ENCODE measurements at regions not wholly inside any gene's neighbourhood (a gene's known extent, or its start where the extent isn't known, plus 50 kb on each side); places are given as distances from the start of the nearest gene placed in this dataset.
"Not testable (repeated sequence)": the region's sequence is repeated elsewhere in the genome, so short reads cannot be mapped to it uniquely, and the experiment has no call there.

GRCh38 chr11:90590286-90590685 lies 367.4 kb upstream of the CHORDC1 start:
- Histone ChIP-seq H3K4me1 (ENCODE audit: low read length) (0 out of 2 replicates have a peak, but pooled peaks cover 3% of the 10 kb centered on the region), H3K27me3 (ENCODE audit: low read depth, low read length) (no peaks in the 10 kb centered on the region), H3K27ac (ENCODE audit: low read length) (no peak overlapping the region), H3K4me2 (ENCODE audit: low read length) (no peak overlapping the region), H3K9me3 (ENCODE audit: insufficient read depth, low read length) (no peaks in the 10 kb centered on the region), H3K79me2 (ENCODE audit: low read length) (no peaks in the 10 kb centered on the region), H2AFZ (ENCODE audit: low read depth, low read length) (no peak overlapping the region), H3K36me3 (replicated peaks; ENCODE audit: low read depth, low read length) (no peaks in the 10 kb centered on the region), H3K9ac (ENCODE audit: low read length) (no peak overlapping the region), H4K20me1 (ENCODE audit: insufficient read depth, low read length) (no peaks in the 10 kb centered on the region), H3K4me3 (ENCODE audit: low read length) (no peak overlapping the region)
- TF ChIP-seq, protein P1, sequence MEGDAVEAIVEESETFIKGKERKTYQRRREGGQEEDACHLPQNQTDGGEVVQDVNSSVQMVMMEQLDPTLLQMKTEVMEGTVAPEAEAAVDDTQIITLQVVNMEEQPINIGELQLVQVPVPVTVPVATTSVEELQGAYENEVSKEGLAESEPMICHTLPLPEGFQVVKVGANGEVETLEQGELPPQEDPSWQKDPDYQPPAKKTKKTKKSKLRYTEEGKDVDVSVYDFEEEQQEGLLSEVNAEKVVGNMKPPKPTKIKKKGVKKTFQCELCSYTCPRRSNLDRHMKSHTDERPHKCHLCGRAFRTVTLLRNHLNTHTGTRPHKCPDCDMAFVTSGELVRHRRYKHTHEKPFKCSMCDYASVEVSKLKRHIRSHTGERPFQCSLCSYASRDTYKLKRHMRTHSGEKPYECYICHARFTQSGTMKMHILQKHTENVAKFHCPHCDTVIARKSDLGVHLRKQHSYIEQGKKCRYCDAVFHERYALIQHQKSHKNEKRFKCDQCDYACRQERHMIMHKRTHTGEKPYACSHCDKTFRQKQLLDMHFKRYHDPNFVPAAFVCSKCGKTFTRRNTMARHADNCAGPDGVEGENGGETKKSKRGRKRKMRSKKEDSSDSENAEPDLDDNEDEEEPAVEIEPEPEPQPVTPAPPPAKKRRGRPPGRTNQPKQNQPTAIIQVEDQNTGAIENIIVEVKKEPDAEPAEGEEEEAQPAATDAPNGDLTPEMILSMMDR (IDR thresholded peaks at IDR 0.05; ENCODE audit: low read depth, low read length), result no peak
- no peak for TF ChIP-seq EZH2phosphoT487 (IDR thresholded peaks at IDR 0.05; ENCODE audit: low read depth)

GRCh38 chr11:90589735-90590134 lies 366.9 kb upstream of the CHORDC1 start:
- Histone ChIP-seq H3K4me1 (ENCODE audit: low read length) (0 out of 2 replicates have a peak, but pooled peaks cover 3% of the 10 kb centered on the region), H3K36me3 (replicated peaks; ENCODE audit: low read depth, low read length) (no peaks in the 10 kb centered on the region), H3K9ac (ENCODE audit: low read length) (no peak overlapping the region), H3K4me2 (ENCODE audit: low read length) (no peak overlapping the region), H3K4me3 (ENCODE audit: low read length) (no peak overlapping the region), H3K27me3 (ENCODE audit: low read depth, low read length) (no peaks in the 10 kb centered on the region), H3K9me3 (ENCODE audit: insufficient read depth, low read length) (no peaks in the 10 kb centered on the region), H3K79me2 (ENCODE audit: low read length) (no peaks in the 10 kb centered on the region), H2AFZ (ENCODE audit: low read depth, low read length) (no peak overlapping the region), H3K27ac (ENCODE audit: low read length) (no peak overlapping the region), H4K20me1 (ENCODE audit: insufficient read depth, low read length) (no peaks in the 10 kb centered on the region)
- TF ChIP-seq EZH2phosphoT487 (IDR thresholded peaks at IDR 0.05; ENCODE audit: low read depth), result no peak
- TF ChIP-seq, protein P1 (IDR thresholded peaks at IDR 0.05; ENCODE audit: low read depth, low read length), result no peak

DNA sequence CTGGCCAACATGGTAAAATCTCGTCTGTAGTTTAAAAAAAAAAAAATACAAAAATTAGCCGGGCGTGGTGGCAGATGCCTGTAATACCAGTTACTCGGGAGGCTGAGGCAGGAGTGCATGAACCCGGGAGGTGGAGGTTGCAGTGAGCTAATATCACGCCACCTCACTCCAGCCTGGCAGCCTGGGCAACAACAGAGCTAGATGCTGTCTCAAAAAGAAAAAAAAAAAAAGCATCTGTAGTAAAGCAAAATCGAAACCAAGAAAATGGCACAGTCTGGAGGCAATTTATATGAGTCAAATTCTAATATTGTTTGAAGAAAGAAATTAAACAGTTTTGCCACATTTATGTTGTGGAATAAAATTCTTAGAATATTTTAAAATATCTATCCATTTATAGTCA lies 365.0 kb upstream of the CHORDC1 start:
- H2AFZ ChIP-seq (ENCODE audit: low read depth, low read length), result no peak overlapping the region
- no peaks in the 10 kb centered on the region for H4K20me1 ChIP-seq (ENCODE audit: insufficient read depth, low read length)
- no peak for TF ChIP-seq EZH2phosphoT487 (IDR thresholded peaks at IDR 0.05; ENCODE audit: low read depth)
- TF ChIP-seq, protein P1 (IDR thresholded peaks at IDR 0.05; ENCODE audit: low read depth, low read length), result no peak
- no peak overlapping the region for H3K4me2 ChIP-seq (ENCODE audit: low read length)
- no peak overlapping the region for H3K9ac ChIP-seq (ENCODE audit: low read length)
- no peaks in the 10 kb centered on the region for H3K36me3 ChIP-seq (replicated peaks; ENCODE audit: low read depth, low read length)
- H3K27ac ChIP-seq (ENCODE audit: low read length), result no peak overlapping the region
- H3K4me3 ChIP-seq (ENCODE audit: low read length), result no peak overlapping the region
- no peaks in the 10 kb centered on the region for H3K27me3 ChIP-seq (ENCODE audit: low read depth, low read length)
- H3K9me3 ChIP-seq (ENCODE audit: insufficient read depth, low read length), result no peaks in the 10 kb centered on the region
- H3K79me2 ChIP-seq (ENCODE audit: low read length), result no peaks in the 10 kb centered on the region
- H3K4me1 ChIP-seq (ENCODE audit: low read length), result 0 out of 2 replicates have a peak, but pooled peaks cover 1% of the 10 kb centered on the region

GRCh38 chr11:90585491-90585890 lies 362.6 kb upstream of the CHORDC1 start:
- H3K36me3 ChIP-seq (replicated peaks; ENCODE audit: low read depth, low read length), result no peaks in the 10 kb centered on the region
- no peaks in the 10 kb centered on the region for H4K20me1 ChIP-seq (ENCODE audit: insufficient read depth, low read length)
- TF ChIP-seq EZH2phosphoT487 (IDR thresholded peaks at IDR 0.05; ENCODE audit: low read depth), result no peak
- no peak overlapping the region for H3K9ac ChIP-seq (ENCODE audit: low read length)
- H3K27me3 ChIP-seq (ENCODE audit: low read depth, low read length), result no peaks in the 10 kb centered on the region
- no peaks in the 10 kb centered on the region for H3K4me1 ChIP-seq (ENCODE audit: low read length)
- H3K9me3 ChIP-seq (ENCODE audit: insufficient read depth, low read length), result no peaks in the 10 kb centered on the region
- no peak overlapping the region for H2AFZ ChIP-seq (ENCODE audit: low read depth, low read length)
- H3K4me3 ChIP-seq (ENCODE audit: low read length), result no peak overlapping the region
- no peak overlapping the region for H3K27ac ChIP-seq (ENCODE audit: low read length)
- H3K4me2 ChIP-seq (ENCODE audit: low read length), result no peak overlapping the region
- H3K79me2 ChIP-seq (ENCODE audit: low read length), result no peaks in the 10 kb centered on the region

- not testable (repeated sequence) for H3K27ac ChIP-seq (ENCODE audit: low read length); H2AFZ ChIP-seq (ENCODE audit: low read depth, low read length); H3K36me3 ChIP-seq (replicated peaks; ENCODE audit: low read depth, low read length); H3K4me2 ChIP-seq (ENCODE audit: low read length); H4K20me1 ChIP-seq (ENCODE audit: insufficient read depth, low read length); H3K9ac ChIP-seq (ENCODE audit: low read length); H3K27me3 ChIP-seq (ENCODE audit: low read depth, low read length); H3K4me1 ChIP-seq (ENCODE audit: low read length); H3K4me3 ChIP-seq (ENCODE audit: low read length); H3K79me2 ChIP-seq (ENCODE audit: low read length); H3K9me3 ChIP-seq (ENCODE audit: insufficient read depth, low read length)
Observed at GRCh38 chr11:90582999-90583398, 360.1 kb upstream of the CHORDC1 start.
